GM12864 (cell line): ENCODE measurements at regions not wholly inside any gene's neighbourhood (a gene's known extent, or its start where the extent isn't known, plus 50 kb on each side); places are given as distances from the start of the nearest gene placed in this dataset.

Experiments used
- DNase-seq: peaks from one replicate; pipeline ENCODE4 v3.0.0-alpha.2; 2011; ENCODE audit warnings: low read depth
- H3K4me3 ChIP-seq: 2 replicates; pipeline ENCODE4 v1.5.1; 2011; ENCODE audit warnings: mild to moderate bottlenecking, low read depth, low read length, control low read depth
- CTCF ChIP-seq: IDR thresholded peaks from 2 replicates; pipeline ENCODE4 v1.5.1; 2011; ENCODE audit warnings: low read depth, mild to moderate bottlenecking, moderate library complexity, low read length, control low read depth, inconsistent platforms; ENCODE audit errors: missing control alignments

- DNase-seq: no peak
- H3K4me3 ChIP-seq: no peak overlapping the region
- TF ChIP-seq CTCF: no peak
Measured at GRCh38 chr3:5056111-5056391, 66.0 kb upstream of the ARL8B start.

DNA sequence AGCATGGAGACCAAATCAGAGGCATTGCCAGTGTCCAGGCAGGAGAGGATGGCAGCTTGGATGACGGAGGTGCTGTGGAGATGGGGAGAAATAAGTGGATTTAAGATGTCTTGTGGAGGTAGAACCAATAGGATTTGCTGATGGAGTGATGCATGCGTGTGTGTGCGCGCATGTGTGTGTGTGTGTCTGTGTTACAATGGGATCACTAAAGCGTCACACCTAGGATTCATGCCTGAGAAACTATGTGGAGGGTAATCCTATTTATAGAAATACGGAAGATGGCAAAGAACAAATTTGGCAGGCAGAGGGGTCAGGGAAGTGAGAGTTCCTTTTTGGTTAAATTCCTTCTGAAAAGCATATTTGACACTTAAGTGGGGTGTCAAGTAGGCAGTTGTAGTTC lies 64.8 kb upstream of the ARL8B start:
- H3K4me3 ChIP-seq: no peak overlapping the region
- TF ChIP-seq CTCF: no peak
- DNase-seq: no peak

DNA sequence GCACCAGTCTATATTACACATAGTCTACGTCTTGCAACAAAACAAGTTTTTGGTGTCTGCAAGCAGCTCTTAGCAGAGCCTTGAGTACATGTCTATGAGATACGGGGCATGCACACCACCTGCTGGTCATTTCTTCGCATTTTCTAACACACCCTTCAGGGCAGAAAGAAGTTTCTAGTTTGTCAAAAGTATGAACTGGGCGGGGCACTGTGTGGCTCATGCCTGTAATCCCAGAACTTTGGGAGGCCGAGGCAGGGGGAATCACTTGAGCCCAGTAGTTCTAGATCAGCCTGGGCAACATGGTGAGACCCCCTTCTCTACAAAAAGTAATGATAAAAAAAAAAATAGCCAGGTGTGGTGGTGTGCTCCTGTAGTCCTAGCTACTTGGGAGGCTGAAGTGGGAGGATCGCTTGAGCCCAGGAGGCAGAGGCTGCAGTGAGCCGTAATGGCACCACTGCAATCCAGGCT lies 64.2 kb upstream of the ARL8B start:
- peak; percentile 77 for TF ChIP-seq CTCF
- H3K4me3 ChIP-seq: no peak overlapping the region
- peak; percentile 70 for DNase-seq

DNA sequence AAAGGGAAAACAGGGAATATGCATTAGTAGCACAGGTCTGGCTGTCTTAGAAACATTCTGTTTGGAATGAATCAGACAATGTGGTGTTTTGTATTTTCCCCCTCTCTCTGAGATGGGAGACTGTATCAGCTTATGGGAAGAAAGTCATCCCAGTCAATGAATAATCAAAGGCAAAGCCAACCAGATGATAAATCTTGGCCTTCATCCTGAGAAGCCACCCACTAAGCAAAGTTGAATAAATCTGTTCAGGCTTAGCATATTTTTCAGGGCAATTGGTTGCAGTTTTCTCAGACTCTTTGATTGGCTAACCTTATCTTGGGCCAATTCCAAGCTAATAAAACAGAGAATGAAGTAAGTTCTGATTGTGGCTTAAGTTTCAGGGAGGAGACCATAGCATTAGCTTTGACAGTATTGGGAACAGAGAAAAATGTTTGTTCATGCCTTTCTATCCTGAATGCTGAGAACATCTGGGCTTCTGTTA lies 63.6 kb upstream of the ARL8B start:
- TF ChIP-seq CTCF: no peak
- DNase-seq: no peak
- H3K4me3 ChIP-seq: no peak overlapping the region

DNA sequence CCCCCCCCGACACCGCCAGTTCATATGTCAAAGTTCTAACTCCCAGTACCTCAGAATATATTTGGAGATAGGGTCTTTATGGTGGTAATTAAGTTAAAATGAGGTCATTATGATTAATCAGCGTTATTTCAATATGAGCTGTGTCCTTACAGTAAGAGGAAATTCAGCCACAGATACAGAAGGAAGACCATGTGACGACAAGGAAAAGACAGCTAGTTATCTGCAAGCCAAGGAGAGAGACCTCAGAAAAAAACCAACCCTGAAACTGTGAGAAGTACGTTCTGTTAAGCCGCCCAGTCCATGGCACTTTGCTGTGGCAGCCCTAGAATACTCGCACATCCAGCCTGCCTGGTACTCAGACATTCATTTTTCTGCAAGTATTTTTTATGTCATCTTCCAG lies 62.3 kb upstream of the ARL8B start:
- TF ChIP-seq CTCF: no peak
- no peak overlapping the region for H3K4me3 ChIP-seq
- DNase-seq: no peak

- no peak overlapping the region for H3K4me3 ChIP-seq
- DNase-seq: no peak
- no peak for TF ChIP-seq CTCF
Measured at GRCh38 chr3:5061218-5061569, 60.9 kb upstream of the ARL8B start.

DNA sequence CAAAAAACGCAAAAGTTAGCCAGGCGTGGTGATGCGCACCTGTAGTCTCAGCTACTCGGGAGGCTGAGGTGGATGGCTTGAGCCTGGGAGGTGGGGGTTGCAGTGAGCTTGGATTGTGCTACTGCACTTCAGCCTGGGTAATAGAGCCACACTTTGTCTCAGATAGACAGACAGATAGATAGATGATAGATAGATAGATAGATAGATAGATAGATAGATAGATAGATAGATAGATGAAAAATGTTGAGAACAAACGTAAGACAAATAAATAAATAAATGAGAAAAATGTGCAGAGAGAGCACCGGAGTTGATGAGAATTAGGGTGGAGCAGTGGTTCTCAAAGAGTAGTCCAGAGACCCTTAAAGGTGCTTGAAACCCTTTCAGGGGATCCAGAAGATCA lies 58.4 kb upstream of the ARL8B start:
- TF ChIP-seq CTCF: no peak
- no peak overlapping the region for H3K4me3 ChIP-seq
- no peak for DNase-seq
